Hypothalamus (tissue), 51 donors: ENCODE measurements at regions not wholly inside any gene's neighbourhood (a gene's known extent, or its start where the extent isn't known, plus 50 kb on each side); places are given as distances from the start of the nearest gene placed in this dataset.
A peak's percentile ranks its signal among the peaks of the same experiment; 100 is the strongest.
"Not testable (repeated sequence)": the region's sequence is repeated elsewhere in the genome, so short reads cannot be mapped to it uniquely, and the experiment has no call there.

ENCODE experiments used
- DNase-seq, 51 donors: peaks; one replicate each; lab custom pipeline; 2025; lab: John Stamatoyannopoulos, UW

- DNase-seq: no peak
Measured at GRCh38 chr14:82757776-82758175, 1224.1 kb upstream of the SEL1L start.

- no peak for DNase-seq
Measured at GRCh38 chr14:82759656-82760055, 1226.0 kb upstream of the SEL1L start.

GRCh38 chr14:82766123-82766522 is 1232.5 kb upstream of the SEL1L start:
- DNase-seq: no peak

DNA sequence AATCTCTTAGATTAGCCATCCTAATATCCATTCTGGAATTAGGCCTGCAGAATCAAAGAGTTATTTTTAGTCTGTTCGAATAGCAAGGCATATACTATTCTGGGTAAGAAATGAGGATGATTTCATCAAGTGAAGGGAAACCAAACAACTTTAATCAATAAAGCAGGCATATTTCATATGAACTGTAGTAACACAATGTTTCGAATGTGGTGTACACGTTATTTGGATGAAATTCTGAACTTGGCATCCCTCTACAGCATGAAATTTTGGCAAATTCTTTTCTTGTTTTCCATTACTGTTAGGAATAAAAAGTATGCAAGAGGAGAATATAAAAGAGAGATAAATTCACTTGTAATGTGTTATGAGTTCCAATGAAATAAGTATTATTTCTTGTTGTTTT is 1233.3 kb upstream of the SEL1L start:
- no peak for DNase-seq

DNA sequence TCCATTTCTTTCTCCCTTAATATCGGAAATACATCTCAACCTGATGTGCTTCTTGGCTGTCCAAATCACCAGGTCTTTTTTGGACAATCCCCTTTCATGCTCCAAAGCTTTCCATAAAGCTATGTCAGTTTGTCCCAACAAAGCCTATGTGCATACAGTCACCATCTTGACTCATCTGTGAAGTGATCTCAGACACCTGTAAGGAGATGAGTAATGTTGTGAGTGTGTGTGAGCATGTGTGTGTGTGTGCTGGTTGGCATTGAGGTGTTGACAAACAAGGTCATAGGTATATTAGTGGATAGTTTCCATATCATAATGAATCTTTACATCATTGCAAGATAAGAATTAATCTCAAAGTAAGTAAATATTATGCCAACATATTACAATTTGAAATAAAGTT is 1243.3 kb upstream of the SEL1L start:
- DNase-seq: no peak

- DNase-seq: no peak
Measured at GRCh38 chr14:82778008-82778590, 1244.4 kb upstream of the SEL1L start.

DNA sequence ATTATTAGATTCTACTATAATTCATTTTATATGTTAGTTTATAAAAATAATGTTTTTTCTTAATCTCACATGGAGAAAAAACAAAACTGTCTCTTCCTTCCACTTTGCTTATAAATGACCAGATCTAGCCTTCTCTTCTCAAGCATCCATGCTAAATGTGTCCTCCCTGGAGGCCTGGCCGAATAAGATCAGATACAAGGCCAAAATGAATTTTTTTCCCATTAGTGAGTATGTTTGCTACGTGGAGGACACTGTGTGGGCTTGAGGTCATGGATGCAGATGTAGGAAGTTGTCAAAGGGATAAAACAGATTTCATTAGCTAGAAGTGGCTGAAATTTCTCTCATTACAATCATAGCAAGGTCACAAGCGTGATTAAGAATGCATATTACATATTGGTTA is 1244.9 kb upstream of the SEL1L start:
- no peak for DNase-seq

DNA sequence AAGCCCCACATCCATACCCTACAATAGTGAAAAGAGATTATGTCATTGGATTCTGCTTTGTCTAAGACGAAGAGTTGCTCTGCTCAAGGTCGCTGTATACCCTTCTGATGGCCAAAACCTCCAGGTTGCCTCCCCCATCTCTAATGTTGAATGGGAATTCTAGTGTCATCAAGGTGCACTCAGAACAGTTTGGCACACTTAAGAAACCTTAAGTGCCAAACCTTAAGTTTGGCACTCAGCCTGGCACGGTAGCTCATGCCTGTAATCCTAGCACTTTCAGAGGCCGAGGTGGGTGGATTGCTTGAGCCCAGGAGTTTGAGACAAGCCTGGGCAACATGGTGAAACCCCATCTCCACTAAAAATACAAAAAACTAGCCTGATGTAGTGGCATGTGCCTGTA is 1245.6 kb upstream of the SEL1L start:
- DNase-seq: no peak

GRCh38 chr14:82785756-82786482 is 1252.3 kb upstream of the SEL1L start:
- DNase-seq: no peak

DNA sequence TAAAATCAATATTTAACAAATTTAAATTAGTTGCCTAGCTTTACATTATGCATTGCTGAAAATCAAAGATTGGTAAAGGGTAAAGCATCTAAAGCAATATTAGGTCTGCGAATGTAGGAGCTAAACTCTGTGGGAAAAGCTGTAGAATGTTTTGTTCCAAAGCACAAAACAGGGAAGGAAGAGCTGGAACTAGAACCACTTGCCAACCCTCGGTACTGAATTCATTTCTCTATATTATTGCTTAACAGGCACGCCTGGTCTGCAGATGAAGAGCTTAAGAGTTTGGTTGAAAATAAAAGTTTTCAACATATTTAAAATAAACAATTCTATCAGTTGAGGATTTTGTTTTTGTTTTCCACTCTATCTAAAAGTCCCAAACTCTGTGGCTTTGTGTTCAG is 1252.8 kb upstream of the SEL1L start:
- no peak for DNase-seq

DNA sequence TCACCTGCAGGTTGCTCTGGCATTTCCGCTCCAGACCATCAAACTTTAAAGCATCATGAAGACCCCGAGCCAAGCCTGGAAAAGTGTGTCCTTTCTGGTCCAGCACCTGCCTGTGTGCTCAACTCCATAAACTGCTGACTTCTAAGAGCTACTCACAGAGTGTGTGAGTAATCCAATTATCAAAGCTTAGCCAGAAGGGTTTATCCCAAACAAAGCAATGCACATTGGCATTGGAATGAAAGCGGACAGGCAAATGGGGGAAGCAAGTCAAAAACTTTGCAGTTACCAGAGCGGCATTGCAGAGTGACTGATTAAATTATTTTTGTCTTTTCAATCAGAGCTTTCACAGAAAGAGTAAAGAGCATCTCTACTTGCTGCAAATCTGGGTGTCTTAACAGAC is 1262.4 kb upstream of the SEL1L start:
- DNase-seq: no peak

- no peak for DNase-seq
Measured at GRCh38 chr14:82798276-82798675, 1264.6 kb upstream of the SEL1L start.

- peak in 1 of 51 donors; percentile 11 for DNase-seq
Measured at GRCh38 chr14:82805892-82806825, 1272.5 kb upstream of the SEL1L start.

DNA sequence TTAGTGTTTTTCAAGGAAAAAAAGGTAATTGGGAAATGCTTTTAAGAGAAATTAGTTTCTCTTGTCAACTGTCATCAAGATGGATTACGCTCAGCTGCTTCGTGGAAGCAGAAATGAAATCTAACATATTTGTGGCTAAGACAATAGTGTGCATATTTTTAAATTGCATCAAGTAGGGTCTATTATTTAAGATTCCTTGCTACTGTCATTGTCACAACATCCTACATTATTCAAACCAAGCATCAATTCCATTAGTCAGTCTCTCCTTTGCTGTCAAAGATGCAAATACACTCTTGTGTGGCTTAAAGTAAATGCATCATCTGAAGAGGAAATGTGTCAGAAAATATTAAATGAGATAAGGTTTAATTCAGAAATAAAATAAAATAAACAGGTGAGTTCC is 1277.6 kb upstream of the SEL1L start:
- no peak for DNase-seq

- DNase-seq: not testable (repeated sequence)
Measured at GRCh38 chr14:82814339-82814738, 1280.7 kb upstream of the SEL1L start.

GRCh38 chr14:82830596-82830995 is 1296.9 kb upstream of the SEL1L start:
- DNase-seq: no peak

DNA sequence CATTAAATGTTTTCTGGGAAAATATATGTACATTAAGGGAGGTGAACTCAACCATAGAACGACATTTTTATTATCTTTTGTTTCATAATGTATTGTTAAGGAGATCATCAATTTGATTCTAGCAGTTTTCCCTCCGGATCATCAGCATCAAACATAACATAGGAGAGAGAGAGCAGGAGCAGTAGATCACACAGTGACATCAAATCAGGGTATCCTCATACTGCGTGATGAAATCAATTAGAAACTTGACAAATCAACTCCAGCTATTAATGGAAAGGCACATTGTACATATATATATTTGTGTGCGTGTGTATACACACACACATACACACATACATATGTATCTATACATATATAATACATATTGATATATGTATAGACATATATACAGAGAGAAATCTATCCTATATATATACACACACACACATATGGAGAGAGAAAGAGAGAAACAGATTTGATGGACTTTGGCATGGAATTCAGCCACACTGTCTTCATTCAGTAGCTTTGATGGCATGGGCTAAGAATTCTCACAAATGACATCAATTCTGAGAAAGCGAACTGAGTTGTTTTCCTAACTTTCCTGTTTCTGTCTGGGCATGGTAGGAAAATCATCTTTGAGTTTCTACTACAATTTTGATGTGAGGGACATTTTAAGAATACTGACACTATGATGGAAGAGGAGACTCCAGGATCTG is 1302.8 kb upstream of the SEL1L start:
- DNase-seq: no peak

- no peak for DNase-seq
Measured at GRCh38 chr14:82837611-82838140, 1304.0 kb upstream of the SEL1L start.

DNA sequence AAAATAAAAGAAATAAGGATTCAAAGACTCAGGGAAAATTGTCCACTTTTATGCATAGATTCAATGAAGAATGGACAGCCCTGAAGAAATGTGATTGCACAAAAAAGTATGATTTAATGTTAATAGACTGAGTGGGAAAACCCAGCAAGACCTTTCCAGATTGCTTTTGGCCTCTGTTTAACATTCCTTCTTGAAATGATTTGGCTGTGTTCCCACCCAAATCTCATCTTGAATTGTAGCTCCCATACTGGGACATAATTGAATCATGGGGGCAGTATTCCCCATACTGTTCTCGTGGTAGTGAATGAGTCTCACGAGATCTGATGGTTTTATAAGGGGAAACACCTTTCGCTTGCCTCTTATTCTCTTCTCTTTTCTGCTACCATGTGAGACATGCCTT is 1316.9 kb upstream of the SEL1L start:
- no peak for DNase-seq

GRCh38 chr14:82854131-82854530 is 1320.5 kb upstream of the SEL1L start:
- DNase-seq: no peak

- peak in 1 of 51 donors; percentile 1 for DNase-seq
Measured at GRCh38 chr14:82854901-82855300, 1321.2 kb upstream of the SEL1L start.
